GM12892 (cell line): ENCODE measurements at regions not wholly inside any gene's neighbourhood (a gene's known extent, or its start where the extent isn't known, plus 50 kb on each side); places are given as distances from the start of the nearest gene placed in this dataset.

Source experiments
- POLR2AphosphoS5 ChIP-seq: IDR thresholded peaks from 2 replicates; pipeline ENCODE4 v1.6.1; 2011; ENCODE audit warnings: low read depth, low read length, control low read depth
- TAF1 ChIP-seq: IDR thresholded peaks from 2 replicates; pipeline ENCODE4 v1.6.1; 2011; ENCODE audit warnings: low read depth, mild to moderate bottlenecking, control low read depth, low read length, borderline replicate concordance

GRCh38 chr2:19488009-19488691 is 129.7 kb upstream of the OSR1 start:
- TF ChIP-seq TAF1 (no peak), POLR2AphosphoS5 (no peak)
